ENCODE measurements at regions not wholly inside any gene's neighbourhood (a gene's known extent, or its start where the extent isn't known, plus 50 kb on each side); places are given as distances from the start of the nearest gene placed in this dataset.

DNA sequence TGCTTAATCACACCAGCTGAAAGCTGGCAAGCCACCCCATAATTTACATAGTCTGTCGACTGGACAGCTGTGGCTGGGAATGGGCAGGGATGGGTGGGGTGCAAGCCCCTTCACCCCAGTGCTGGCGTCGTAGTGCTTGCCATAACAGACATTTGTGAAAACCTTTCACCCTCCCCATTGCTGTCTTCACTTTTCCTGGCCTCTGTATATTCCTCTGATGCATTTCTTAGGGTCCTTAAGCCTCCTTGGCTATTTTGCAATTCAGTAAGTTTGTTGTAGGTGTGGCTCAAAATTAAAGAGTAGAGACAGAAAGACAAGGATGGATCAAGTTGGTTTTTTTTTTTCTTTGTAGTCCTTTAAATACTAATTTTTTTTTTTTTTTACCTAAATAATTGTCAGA, 383.3 kb upstream of the MCTP2 start:
- no peak overlapping the region for H3K4me3 ChIP-seq (ENCODE audit: low read length)
- H3K27me3 ChIP-seq (ENCODE audit: control insufficient read depth, insufficient read depth, low read length) = no peaks in the 10 kb centered on the region
- H3K4me1 ChIP-seq (ENCODE audit: control insufficient read depth, insufficient read depth, low read length) = no peaks in the 10 kb centered on the region
- H3K9me3 ChIP-seq (ENCODE audit: control insufficient read depth, low read length) = no peaks in the 10 kb centered on the region
- H3K36me3 ChIP-seq (ENCODE audit: control insufficient read depth, insufficient read depth, low read length) = no peaks in the 10 kb centered on the region
- H3K9ac ChIP-seq (ENCODE audit: low read length) = no peak overlapping the region

GRCh38 chr15:93846148-93846547, 385.2 kb upstream of the MCTP2 start:
- H3K9ac ChIP-seq (ENCODE audit: low read length) = no peak overlapping the region
- no peaks in the 10 kb centered on the region for H3K4me1 ChIP-seq (ENCODE audit: control insufficient read depth, insufficient read depth, low read length)
- no peaks in the 10 kb centered on the region for H3K9me3 ChIP-seq (ENCODE audit: control insufficient read depth, low read length)
- H3K27me3 ChIP-seq (ENCODE audit: control insufficient read depth, insufficient read depth, low read length) = no peaks in the 10 kb centered on the region
- H3K36me3 ChIP-seq (ENCODE audit: control insufficient read depth, insufficient read depth, low read length) = no peaks in the 10 kb centered on the region
- no peak overlapping the region for H3K4me3 ChIP-seq (ENCODE audit: low read length)

DNA sequence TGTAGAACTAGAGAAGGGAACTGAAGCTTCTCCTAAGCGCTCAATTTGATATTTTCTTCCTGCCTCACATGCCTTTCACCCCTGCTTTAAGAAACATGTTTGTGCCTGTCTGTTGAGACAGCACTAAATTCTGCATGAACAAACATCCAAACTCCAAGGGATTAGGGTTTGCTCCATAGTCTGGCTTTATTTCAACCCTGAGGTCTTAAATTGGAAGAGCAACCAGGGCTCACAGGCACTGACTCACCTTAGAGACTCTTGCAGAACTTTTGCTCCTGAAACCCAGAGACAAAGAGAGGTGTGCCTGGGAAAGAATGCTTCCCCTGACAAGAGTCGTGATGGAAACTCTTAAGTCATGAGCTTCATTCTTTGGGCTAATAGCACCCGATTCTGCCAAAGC, 393.9 kb upstream of the MCTP2 start:
- H3K4me3 ChIP-seq (ENCODE audit: low read length) = no peak overlapping the region
- H3K9me3 ChIP-seq (ENCODE audit: control insufficient read depth, low read length) = no peaks in the 10 kb centered on the region
- H3K4me1 ChIP-seq (ENCODE audit: control insufficient read depth, insufficient read depth, low read length) = no peaks in the 10 kb centered on the region
- no peak overlapping the region for H3K9ac ChIP-seq (ENCODE audit: low read length)
- no peaks in the 10 kb centered on the region for H3K36me3 ChIP-seq (ENCODE audit: control insufficient read depth, insufficient read depth, low read length)
- no peaks in the 10 kb centered on the region for H3K27me3 ChIP-seq (ENCODE audit: control insufficient read depth, insufficient read depth, low read length)

- Histone ChIP-seq H3K36me3 (ENCODE audit: control insufficient read depth, insufficient read depth, low read length) (no peaks in the 10 kb centered on the region), H3K27me3 (ENCODE audit: control insufficient read depth, insufficient read depth, low read length) (no peaks in the 10 kb centered on the region), H3K9ac (ENCODE audit: low read length) (no peak overlapping the region), H3K4me3 (ENCODE audit: low read length) (no peak overlapping the region), H3K9me3 (ENCODE audit: control insufficient read depth, low read length) (no peaks in the 10 kb centered on the region), H3K4me1 (ENCODE audit: control insufficient read depth, insufficient read depth, low read length) (no peaks in the 10 kb centered on the region)
Measured at GRCh38 chr15:93835344-93835743, 396.0 kb upstream of the MCTP2 start.

GRCh38 chr15:93831641-93832040, 399.7 kb upstream of the MCTP2 start:
- H3K9ac ChIP-seq (ENCODE audit: low read length) = no peak overlapping the region
- H3K36me3 ChIP-seq (ENCODE audit: control insufficient read depth, insufficient read depth, low read length) = no peaks in the 10 kb centered on the region
- no peaks in the 10 kb centered on the region for H3K4me1 ChIP-seq (ENCODE audit: control insufficient read depth, insufficient read depth, low read length)
- no peak overlapping the region for H3K4me3 ChIP-seq (ENCODE audit: low read length)
- H3K9me3 ChIP-seq (ENCODE audit: control insufficient read depth, low read length) = no peaks in the 10 kb centered on the region
- no peaks in the 10 kb centered on the region for H3K27me3 ChIP-seq (ENCODE audit: control insufficient read depth, insufficient read depth, low read length)

- Histone ChIP-seq H3K4me3 (ENCODE audit: low read length) (no peak overlapping the region), H3K36me3 (ENCODE audit: control insufficient read depth, insufficient read depth, low read length) (no peaks in the 10 kb centered on the region), H3K27me3 (ENCODE audit: control insufficient read depth, insufficient read depth, low read length) (no peaks in the 10 kb centered on the region), H3K4me1 (ENCODE audit: control insufficient read depth, insufficient read depth, low read length) (no peaks in the 10 kb centered on the region), H3K9ac (ENCODE audit: low read length) (no peak overlapping the region), H3K9me3 (ENCODE audit: control insufficient read depth, low read length) (no peaks in the 10 kb centered on the region)
Measured at GRCh38 chr15:93830221-93831080, 400.9 kb upstream of the MCTP2 start.

GRCh38 chr15:93829115-93829870, 402.1 kb upstream of the MCTP2 start:
- Histone ChIP-seq H3K9me3 (ENCODE audit: control insufficient read depth, low read length) (no peaks in the 10 kb centered on the region), H3K27me3 (ENCODE audit: control insufficient read depth, insufficient read depth, low read length) (no peaks in the 10 kb centered on the region), H3K4me3 (ENCODE audit: low read length) (no peak overlapping the region), H3K9ac (ENCODE audit: low read length) (no peak overlapping the region), H3K4me1 (ENCODE audit: control insufficient read depth, insufficient read depth, low read length) (no peaks in the 10 kb centered on the region), H3K36me3 (ENCODE audit: control insufficient read depth, insufficient read depth, low read length) (no peaks in the 10 kb centered on the region)

GRCh38 chr15:93826790-93827189, 404.6 kb upstream of the MCTP2 start:
- Histone ChIP-seq H3K4me1 (ENCODE audit: control insufficient read depth, insufficient read depth, low read length) (no peaks in the 10 kb centered on the region), H3K27me3 (ENCODE audit: control insufficient read depth, insufficient read depth, low read length) (no peaks in the 10 kb centered on the region), H3K9ac (ENCODE audit: low read length) (no peak overlapping the region), H3K9me3 (ENCODE audit: control insufficient read depth, low read length) (no peaks in the 10 kb centered on the region), H3K36me3 (ENCODE audit: control insufficient read depth, insufficient read depth, low read length) (no peaks in the 10 kb centered on the region), H3K4me3 (ENCODE audit: low read length) (no peak overlapping the region)

- H3K4me1 ChIP-seq (ENCODE audit: control insufficient read depth, insufficient read depth, low read length) = no peaks in the 10 kb centered on the region
- no peaks in the 10 kb centered on the region for H3K9me3 ChIP-seq (ENCODE audit: control insufficient read depth, low read length)
- no peak overlapping the region for H3K4me3 ChIP-seq (ENCODE audit: low read length)
- H3K36me3 ChIP-seq (ENCODE audit: control insufficient read depth, insufficient read depth, low read length) = no peaks in the 10 kb centered on the region
- no peaks in the 10 kb centered on the region for H3K27me3 ChIP-seq (ENCODE audit: control insufficient read depth, insufficient read depth, low read length)
- H3K9ac ChIP-seq (ENCODE audit: low read length) = no peak overlapping the region
Measured at GRCh38 chr15:93826293-93826692, 405.1 kb upstream of the MCTP2 start.

DNA sequence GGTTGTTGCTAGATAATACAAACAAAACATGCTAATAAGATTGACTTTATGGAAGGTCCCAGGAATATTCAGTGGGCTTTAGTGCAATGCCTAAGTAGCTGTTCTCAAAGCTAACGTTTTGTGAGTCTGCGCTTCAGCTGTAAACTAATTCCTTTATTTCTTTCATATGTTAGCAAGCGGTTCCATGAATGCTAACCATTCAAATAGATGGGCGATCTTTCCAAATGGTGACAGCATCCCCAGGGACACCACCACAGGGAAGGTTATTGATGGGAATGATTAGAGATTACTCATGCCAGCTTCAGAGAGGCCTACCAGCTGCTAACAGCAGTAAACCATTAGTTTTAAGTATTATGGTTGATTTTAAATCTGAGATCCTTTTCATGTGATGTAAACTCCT, 405.7 kb upstream of the MCTP2 start:
- H3K36me3 ChIP-seq (ENCODE audit: control insufficient read depth, insufficient read depth, low read length) = no peaks in the 10 kb centered on the region
- no peaks in the 10 kb centered on the region for H3K27me3 ChIP-seq (ENCODE audit: control insufficient read depth, insufficient read depth, low read length)
- no peaks in the 10 kb centered on the region for H3K4me1 ChIP-seq (ENCODE audit: control insufficient read depth, insufficient read depth, low read length)
- H3K9ac ChIP-seq (ENCODE audit: low read length) = no peak overlapping the region
- H3K9me3 ChIP-seq (ENCODE audit: control insufficient read depth, low read length) = no peaks in the 10 kb centered on the region
- no peak overlapping the region for H3K4me3 ChIP-seq (ENCODE audit: low read length)

DNA sequence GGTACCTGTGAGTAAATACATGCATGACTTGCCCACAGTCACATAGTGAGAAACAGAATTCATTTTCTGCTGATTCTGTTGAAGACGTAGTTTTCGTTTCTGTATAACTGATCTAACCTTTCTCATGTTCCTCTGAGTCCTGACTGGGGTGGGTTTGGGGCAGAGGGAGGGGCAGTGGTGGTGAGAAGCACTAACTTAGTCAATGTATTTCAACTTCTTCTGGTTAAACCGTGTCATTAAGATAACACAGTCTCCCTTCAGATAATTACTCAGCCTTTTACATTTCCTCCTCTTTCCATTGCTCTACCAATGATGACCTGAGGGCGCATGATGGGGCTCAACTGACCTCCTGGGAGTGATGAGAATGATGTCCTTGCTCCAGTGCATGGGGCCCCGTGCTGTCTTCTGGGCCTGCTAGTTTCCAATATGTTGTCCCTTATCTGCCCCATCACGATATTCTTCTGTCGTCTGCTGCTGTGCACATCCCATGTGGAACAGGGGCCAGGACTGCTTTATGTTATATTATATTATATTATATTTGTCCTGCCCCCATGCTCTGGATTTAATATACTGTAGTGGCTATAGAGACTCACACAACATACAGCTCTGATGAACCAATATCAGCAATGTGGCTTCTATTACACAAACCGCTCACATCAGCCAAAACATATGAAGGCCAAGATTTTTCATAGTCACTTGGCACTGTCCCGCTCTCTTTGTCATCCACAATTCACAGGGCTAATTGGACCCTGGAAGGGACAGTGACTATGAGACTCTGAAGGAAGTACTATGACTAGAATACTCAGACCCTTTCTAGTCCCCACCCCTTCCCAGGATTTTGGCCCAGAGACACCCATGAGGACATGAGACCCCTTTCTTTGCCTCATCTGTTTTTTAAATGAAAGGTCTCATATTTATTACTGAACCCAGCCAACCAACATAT, 407.1 kb upstream of the MCTP2 start:
- H3K9me3 ChIP-seq (ENCODE audit: control insufficient read depth, low read length) = no peaks in the 10 kb centered on the region
- H3K9ac ChIP-seq (ENCODE audit: low read length) = no peak overlapping the region
- H3K4me1 ChIP-seq (ENCODE audit: control insufficient read depth, insufficient read depth, low read length) = no peaks in the 10 kb centered on the region
- H3K27me3 ChIP-seq (ENCODE audit: control insufficient read depth, insufficient read depth, low read length) = no peaks in the 10 kb centered on the region
- no peaks in the 10 kb centered on the region for H3K36me3 ChIP-seq (ENCODE audit: control insufficient read depth, insufficient read depth, low read length)
- no peak overlapping the region for H3K4me3 ChIP-seq (ENCODE audit: low read length)

Measured in mucosa of stomach (tissue), 1 donor.